ENCODE measurements at regions not wholly inside any gene's neighbourhood (a gene's known extent, or its start where the extent isn't known, plus 50 kb on each side); places are given as distances from the start of the nearest gene placed in this dataset.
"Not testable (repeated sequence)": the region's sequence is repeated elsewhere in the genome, so short reads cannot be mapped to it uniquely, and the experiment has no call there.

DNA sequence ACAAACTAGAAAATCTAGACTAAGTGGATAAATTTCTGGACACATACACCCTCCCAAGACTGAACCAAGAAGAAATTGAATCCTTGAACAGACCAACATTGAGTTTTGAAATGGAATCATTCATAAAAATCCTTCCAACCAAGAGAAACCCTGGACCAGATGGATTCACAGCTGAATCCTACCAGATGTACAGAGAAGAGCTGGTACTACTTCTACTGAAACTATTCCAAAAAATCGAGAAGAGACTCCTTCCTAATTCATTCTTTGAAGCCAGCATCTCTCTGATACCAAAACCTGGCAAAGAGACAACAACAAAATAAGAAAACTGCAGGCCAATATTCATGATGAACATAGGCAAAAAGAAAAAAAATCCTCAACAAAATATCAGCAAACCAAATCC lies 227.4 kb downstream of the RPAP3 start:
- no peaks in the 10 kb centered on the region for H3K27me3 ChIP-seq (ENCODE audit: control insufficient read depth, insufficient read depth)
- H3K4me1 ChIP-seq (ENCODE audit: control insufficient read depth, insufficient read depth, low read length), result no peaks in the 10 kb centered on the region
- no peak for DNase-seq
- no peak overlapping the region for H3K27ac ChIP-seq (ENCODE audit: low read length)
- ATAC-seq, result no peak
- intact Hi-C loops (cut with DNase I), result no loop called here
- peaks cover 4% of the 10 kb centered on the region for H3K9me3 ChIP-seq (ENCODE audit: control insufficient read depth, low read length)
- no peak overlapping the region for H3K4me3 ChIP-seq (ENCODE audit: low read length)
- 47% methylated on average over 1 of the region's 1 CpG for WGBS

DNA sequence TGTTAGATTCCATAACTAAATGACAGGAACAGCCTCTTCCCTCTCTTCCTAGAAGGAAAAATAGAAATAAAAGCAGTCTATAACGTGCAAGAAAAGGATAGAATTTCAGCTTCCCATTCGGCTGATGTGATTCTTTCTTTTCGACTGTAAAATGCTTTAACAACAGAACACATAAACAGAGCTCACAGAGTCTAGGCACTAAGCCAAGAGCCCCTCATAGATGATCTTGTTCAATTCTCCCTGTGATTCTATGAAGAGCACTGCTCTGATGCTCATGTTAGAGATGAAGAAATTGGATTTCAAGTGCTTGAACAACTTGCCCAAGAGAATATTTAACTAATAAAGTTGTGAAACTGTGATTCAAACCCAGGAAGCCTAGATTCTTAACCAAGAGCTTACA lies 232.7 kb downstream of the RPAP3 start:
- Histone ChIP-seq H3K4me3 (ENCODE audit: low read length) (no peak overlapping the region), H3K27ac (ENCODE audit: low read length) (no peak overlapping the region), H3K4me1 (ENCODE audit: control insufficient read depth, insufficient read depth, low read length) (no peaks in the 10 kb centered on the region), H3K9me3 (ENCODE audit: control insufficient read depth, low read length) (peaks cover 4% of the 10 kb centered on the region), H3K27me3 (ENCODE audit: control insufficient read depth, insufficient read depth) (no peaks in the 10 kb centered on the region)
- no peak for DNase-seq
- WGBS, result 62% methylated on average over 3 of the region's 3 CpGs
- no peak for ATAC-seq
- intact Hi-C loops (cut with DNase I), result no loop called here

DNA sequence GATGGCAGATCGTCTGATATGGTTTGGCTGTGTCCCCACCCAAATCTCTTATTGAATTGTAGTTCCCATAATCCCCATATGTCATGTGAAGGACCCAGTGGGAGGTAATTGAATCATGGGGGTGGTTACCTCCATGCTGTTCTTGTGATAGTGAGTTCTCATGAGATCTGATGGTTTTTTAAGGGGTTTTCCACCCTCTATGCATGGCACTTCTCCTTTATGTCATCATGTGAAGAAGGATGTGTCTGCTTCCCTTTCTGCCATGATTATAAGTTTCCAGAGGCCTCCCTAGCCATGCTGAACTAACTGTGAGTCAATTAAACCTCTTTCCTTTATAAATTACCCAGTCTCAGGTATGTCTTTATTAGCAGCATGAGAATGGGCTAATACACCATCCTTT lies 235.5 kb downstream of the RPAP3 start:
- 69% methylated on average over 1 of the region's 1 CpG for WGBS
- H3K27ac ChIP-seq (ENCODE audit: low read length); DNase-seq; intact Hi-C loops (cut with DNase I); H3K4me1 ChIP-seq (ENCODE audit: control insufficient read depth, insufficient read depth, low read length); H3K9me3 ChIP-seq (ENCODE audit: control insufficient read depth, low read length); H3K4me3 ChIP-seq (ENCODE audit: low read length); H3K27me3 ChIP-seq (ENCODE audit: control insufficient read depth, insufficient read depth); ATAC-seq: not testable (repeated sequence)

DNA sequence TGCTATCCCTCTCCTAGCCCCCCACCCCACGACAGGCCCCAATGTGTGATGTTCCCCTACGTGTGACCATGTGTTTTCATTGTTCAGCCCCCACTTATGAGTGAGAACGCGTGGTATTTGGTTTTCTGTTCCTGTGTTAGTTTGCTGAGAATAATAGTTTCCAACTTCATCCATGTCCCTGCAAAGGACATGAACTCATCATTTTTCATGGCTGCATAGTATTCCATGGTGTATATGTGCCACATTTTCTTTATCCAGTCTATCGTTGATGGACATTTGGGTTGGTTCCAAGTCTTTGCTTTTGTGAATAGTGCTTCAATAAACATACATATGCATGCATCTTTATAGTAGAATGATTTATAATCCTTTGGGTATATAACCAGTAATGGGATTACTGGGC lies 241.9 kb downstream of the RPAP3 start:
- H3K4me3 ChIP-seq (ENCODE audit: low read length); ATAC-seq; intact Hi-C loops (cut with DNase I); H3K9me3 ChIP-seq (ENCODE audit: control insufficient read depth, low read length); DNase-seq; H3K27ac ChIP-seq (ENCODE audit: low read length); H3K4me1 ChIP-seq (ENCODE audit: control insufficient read depth, insufficient read depth, low read length); H3K27me3 ChIP-seq (ENCODE audit: control insufficient read depth, insufficient read depth): not testable (repeated sequence)
- WGBS, result 86% methylated on average over 5 of the region's 5 CpGs

DNA sequence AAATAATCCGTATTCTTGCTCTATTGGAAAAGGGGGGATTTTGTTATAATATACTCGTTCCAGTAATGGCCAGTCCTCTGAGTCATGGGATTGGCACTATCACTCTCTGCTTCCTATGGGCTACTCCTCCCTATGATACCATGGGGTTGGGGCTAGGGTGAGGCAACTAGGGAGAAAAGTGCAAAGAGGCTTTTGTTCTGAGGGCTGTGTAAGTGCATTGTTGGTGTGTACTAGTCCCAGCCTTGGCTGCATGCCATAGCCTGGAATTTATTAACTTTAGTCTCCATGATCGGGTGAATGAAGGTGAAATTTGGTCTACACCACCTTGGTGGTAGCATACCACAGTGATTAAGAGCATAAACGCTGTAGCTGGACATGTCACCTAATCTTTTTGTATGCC lies 247.6 kb downstream of the RPAP3 start:
- H3K4me3 ChIP-seq (ENCODE audit: low read length), result no peak overlapping the region
- H3K27ac ChIP-seq (ENCODE audit: low read length), result no peak overlapping the region
- no peaks in the 10 kb centered on the region for H3K4me1 ChIP-seq (ENCODE audit: control insufficient read depth, insufficient read depth, low read length)
- DNase-seq, result no peak
- H3K9me3 ChIP-seq (ENCODE audit: control insufficient read depth, low read length), result no peaks in the 10 kb centered on the region
- no peak for ATAC-seq
- WGBS, result 83% methylated on average over 4 of the region's 4 CpGs
- intact Hi-C loops (cut with DNase I), result no loop called here
- no peaks in the 10 kb centered on the region for H3K27me3 ChIP-seq (ENCODE audit: control insufficient read depth, insufficient read depth)

DNA sequence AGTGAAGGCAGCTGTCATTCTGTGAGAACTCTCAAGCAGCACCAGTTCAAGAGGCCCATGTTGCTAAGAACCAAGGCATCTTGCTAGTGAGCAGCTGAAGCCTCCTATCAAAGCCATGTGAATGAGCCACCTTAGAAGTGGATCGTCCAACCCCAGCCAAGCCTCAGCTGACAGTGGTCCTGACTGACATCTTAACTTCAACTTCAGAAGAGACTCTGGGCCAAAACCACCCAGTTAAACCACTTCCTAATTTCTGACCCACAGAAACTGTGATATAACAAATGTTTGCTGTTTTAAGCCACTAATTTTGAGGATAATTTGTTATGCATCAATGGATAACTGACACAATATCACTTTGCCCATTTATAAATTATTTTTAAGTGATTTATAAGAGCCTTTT lies 256.0 kb downstream of the RPAP3 start:
- Histone ChIP-seq H3K9me3 (ENCODE audit: control insufficient read depth, low read length) (no peaks in the 10 kb centered on the region), H3K4me1 (ENCODE audit: control insufficient read depth, insufficient read depth, low read length) (no peaks in the 10 kb centered on the region), H3K27me3 (ENCODE audit: control insufficient read depth, insufficient read depth) (no peaks in the 10 kb centered on the region), H3K27ac (ENCODE audit: low read length) (no peak overlapping the region), H3K4me3 (ENCODE audit: low read length) (no peak overlapping the region)
- 88% methylated on average over 1 of the region's 1 CpG for WGBS
- DNase-seq (no peak), ATAC-seq (no peak)
- intact Hi-C loops (cut with DNase I), result no loop called here

DNA sequence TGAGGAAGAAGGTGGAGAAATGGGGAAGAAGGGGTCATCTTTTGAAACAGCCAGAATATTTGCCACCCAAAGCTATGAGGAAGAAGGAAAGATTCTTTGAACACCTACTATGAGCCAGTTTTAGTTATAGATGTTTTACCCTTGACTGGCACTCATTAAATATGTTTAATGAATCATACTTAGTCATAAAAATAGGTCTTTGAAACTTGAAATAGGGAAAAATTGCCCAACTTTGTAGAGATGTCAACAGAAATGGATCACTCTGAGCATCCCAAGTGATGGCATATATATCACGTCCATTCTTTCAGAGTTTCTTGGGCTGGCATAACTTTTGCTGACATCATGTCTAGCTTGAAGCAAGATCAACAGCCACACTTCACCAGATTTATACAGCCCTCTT lies 263.5 kb downstream of the RPAP3 start:
- intact Hi-C loops (cut with DNase I), result no loop called here
- DNase-seq (no peak), ATAC-seq (no peak)
- Histone ChIP-seq H3K4me1 (ENCODE audit: control insufficient read depth, insufficient read depth, low read length) (no peaks in the 10 kb centered on the region), H3K4me3 (ENCODE audit: low read length) (no peak overlapping the region), H3K9me3 (ENCODE audit: control insufficient read depth, low read length) (no peaks in the 10 kb centered on the region), H3K27me3 (ENCODE audit: control insufficient read depth, insufficient read depth) (no peaks in the 10 kb centered on the region), H3K27ac (ENCODE audit: low read length) (no peak overlapping the region)
- 65% methylated on average over 1 of the region's 1 CpG for WGBS

DNA sequence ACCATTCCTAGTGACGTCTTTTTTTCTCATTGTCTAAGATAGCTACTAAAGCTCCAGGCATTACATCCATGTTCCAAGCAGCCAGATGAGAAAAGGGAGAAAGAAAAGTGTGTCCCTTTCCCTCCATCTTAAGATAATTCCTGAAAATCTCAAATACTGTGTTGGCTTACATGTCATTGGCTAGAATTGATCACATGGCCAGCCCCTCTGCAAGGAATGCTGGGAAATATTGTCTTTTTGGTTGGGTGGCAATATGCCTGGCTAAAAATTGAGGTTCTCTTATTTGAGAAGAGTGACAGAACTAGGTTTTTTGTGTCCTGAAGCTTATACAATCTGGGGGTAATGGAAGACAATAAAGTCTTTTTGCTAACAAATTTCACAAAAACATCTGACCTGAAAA lies 264.3 kb downstream of the RPAP3 start:
- intact Hi-C loops (cut with DNase I), result no loop called here
- H3K9me3 ChIP-seq (ENCODE audit: control insufficient read depth, low read length), result no peaks in the 10 kb centered on the region
- H3K27me3 ChIP-seq (ENCODE audit: control insufficient read depth, insufficient read depth), result no peaks in the 10 kb centered on the region
- no peak overlapping the region for H3K27ac ChIP-seq (ENCODE audit: low read length)
- H3K4me3 ChIP-seq (ENCODE audit: low read length), result no peak overlapping the region
- no peaks in the 10 kb centered on the region for H3K4me1 ChIP-seq (ENCODE audit: control insufficient read depth, insufficient read depth, low read length)
- DNase-seq, result no peak
- WGBS, result 93% methylated on average over 1 of the region's 1 CpG
- ATAC-seq, result no peak

DNA sequence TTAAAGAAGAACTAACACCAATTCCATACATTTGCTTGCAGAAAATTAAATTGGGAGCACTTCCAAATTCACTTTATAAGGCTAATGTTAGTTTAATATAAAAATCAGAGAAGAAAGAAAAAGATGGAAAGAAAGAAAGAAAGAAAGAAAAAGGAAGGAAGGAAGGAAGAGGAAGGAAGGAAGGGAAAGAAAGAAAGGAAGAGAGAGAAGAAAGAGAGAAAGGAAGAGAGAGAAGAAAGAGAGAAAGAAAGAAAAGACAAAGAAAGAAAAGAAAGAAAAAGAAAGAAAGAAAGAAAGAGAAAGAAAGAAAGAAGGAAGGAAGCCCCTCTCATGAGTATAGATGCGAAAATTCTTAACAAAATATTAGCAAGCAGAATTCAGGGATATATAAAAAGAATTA lies 267.7 kb downstream of the RPAP3 start:
- ATAC-seq (no peak), DNase-seq (no peak)
- Histone ChIP-seq H3K27me3 (ENCODE audit: control insufficient read depth, insufficient read depth) (no peaks in the 10 kb centered on the region), H3K27ac (ENCODE audit: low read length) (no peak overlapping the region), H3K9me3 (ENCODE audit: control insufficient read depth, low read length) (no peaks in the 10 kb centered on the region), H3K4me3 (ENCODE audit: low read length) (no peak overlapping the region), H3K4me1 (ENCODE audit: control insufficient read depth, insufficient read depth, low read length) (no peaks in the 10 kb centered on the region)
- 40% methylated on average over 1 of the region's 1 CpG for WGBS
- intact Hi-C loops (cut with DNase I), result no loop called here

DNA sequence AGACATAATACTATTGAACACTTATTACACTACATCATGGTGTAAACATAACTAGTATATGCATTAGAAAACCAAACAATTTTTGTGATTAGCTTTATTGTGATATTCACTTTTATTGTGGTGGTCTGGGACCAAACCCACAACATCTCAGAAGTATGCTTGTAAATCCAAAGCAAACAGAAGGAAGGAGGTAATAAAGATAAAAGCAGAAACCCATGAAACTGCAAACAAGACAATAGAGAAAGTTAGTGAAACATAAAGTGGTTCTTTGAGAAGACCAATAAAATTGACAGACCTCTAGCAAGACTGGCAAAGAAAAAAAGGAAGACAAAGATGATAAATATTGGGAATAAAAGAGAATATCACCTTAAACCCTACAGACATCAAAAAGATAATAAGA lies 268.3 kb downstream of the RPAP3 start:
- Histone ChIP-seq H3K4me1 (ENCODE audit: control insufficient read depth, insufficient read depth, low read length) (no peaks in the 10 kb centered on the region), H3K4me3 (ENCODE audit: low read length) (no peak overlapping the region), H3K27ac (ENCODE audit: low read length) (no peak overlapping the region), H3K9me3 (ENCODE audit: control insufficient read depth, low read length) (no peaks in the 10 kb centered on the region), H3K27me3 (ENCODE audit: control insufficient read depth, insufficient read depth) (no peaks in the 10 kb centered on the region)
- DNase-seq (no peak), ATAC-seq (no peak)
- intact Hi-C loops (cut with DNase I), result no loop called here

DNA sequence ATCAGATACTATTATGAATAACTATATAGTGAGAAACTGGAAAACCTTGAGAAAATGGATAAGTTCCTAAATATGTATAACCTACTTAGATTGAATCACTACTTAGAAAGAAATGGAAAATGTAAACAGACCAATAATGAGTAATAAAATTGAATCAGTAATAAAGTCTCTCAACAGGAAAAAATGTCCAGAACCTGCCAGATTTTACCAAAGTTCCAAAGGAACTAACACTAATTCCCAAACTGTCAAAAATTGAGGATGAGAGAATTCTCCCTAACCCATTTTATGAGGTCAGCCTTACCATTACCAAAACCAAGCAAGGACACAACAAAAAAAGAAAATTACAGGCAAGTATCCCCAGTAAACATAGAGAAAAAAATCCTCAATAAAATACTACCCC lies 272.0 kb downstream of the RPAP3 start:
- Histone ChIP-seq H3K4me1 (ENCODE audit: control insufficient read depth, insufficient read depth, low read length) (no peaks in the 10 kb centered on the region), H3K4me3 (ENCODE audit: low read length) (no peak overlapping the region), H3K27ac (ENCODE audit: low read length) (no peak overlapping the region), H3K27me3 (ENCODE audit: control insufficient read depth, insufficient read depth) (no peaks in the 10 kb centered on the region), H3K9me3 (ENCODE audit: control insufficient read depth, low read length) (no peaks in the 10 kb centered on the region)
- ATAC-seq (no peak), DNase-seq (no peak)
- intact Hi-C loops (cut with DNase I), result no loop called here

DNA sequence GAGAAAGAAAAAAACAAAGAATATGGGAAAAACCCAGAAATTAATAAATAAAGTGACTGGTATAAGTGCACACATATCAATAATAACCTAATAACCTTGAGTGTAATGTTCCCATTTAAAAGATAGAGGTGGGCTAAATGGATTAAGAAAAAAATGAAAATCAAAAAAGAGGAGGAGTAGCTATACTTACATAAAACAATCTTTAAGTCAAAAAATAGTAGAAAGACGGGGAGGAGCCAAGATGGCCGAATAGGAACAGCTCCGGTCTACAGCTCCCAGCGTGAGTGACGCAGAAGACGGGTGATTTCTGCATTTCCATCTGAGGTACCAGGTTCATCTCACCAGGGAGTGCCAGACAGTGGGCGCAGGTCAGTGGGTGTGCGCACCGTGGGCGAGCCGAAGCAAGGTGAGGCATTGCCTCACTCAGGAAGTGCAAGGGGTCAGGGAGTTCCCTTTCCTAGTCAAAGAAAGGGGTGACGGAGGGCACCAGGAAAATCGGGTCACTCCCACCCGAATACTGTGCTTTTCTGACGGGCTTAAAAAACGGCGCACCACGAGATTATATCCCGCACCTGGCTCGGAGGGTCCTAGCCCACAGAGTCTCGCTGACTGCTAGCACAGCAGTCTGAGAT lies 279.0 kb downstream of the RPAP3 start:
- H3K9me3 ChIP-seq (ENCODE audit: control insufficient read depth, low read length); H3K27ac ChIP-seq (ENCODE audit: low read length); DNase-seq; intact Hi-C loops (cut with DNase I); H3K4me3 ChIP-seq (ENCODE audit: low read length); H3K4me1 ChIP-seq (ENCODE audit: control insufficient read depth, insufficient read depth, low read length); ATAC-seq; H3K27me3 ChIP-seq (ENCODE audit: control insufficient read depth, insufficient read depth): not testable (repeated sequence)
- WGBS, result 93% methylated on average over 21 of the region's 21 CpGs

Measured in right cardiac atrium (tissue), 5 donors.